ENCODE measurements at regions not wholly inside any gene's neighbourhood (a gene's known extent, or its start where the extent isn't known, plus 50 kb on each side); places are given as distances from the start of the nearest gene placed in this dataset.

DNA sequence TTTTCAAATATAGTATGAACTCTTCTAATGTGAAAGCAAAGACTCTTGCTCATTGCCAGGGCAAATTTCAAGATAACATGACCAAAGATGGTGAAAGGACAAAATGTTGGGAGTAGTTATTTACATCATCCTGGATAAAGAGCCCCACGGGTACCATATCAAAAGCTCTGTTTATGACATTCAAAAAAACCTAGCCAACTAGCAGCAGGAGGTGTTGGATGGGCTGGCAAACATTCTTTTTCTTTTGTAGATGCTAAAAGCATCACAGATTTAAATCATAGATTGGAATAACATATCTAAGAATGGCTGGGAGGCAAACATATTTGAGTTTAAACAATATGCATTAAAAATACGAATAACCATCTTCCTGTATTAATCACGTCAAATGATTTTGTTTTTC is 153.5 kb downstream of the ICOS start:
- no peaks in the 10 kb centered on the region for H3K79me2 ChIP-seq (ENCODE audit: insufficient read depth, low read length)
- H3K27me3 ChIP-seq (ENCODE audit: low read length): no peaks in the 10 kb centered on the region
- no peaks in the 10 kb centered on the region for H3K36me3 ChIP-seq (ENCODE audit: low read length)
- no peak overlapping the region for H2AFZ ChIP-seq (ENCODE audit: low read depth, low read length, severe bottlenecking)
- no peak overlapping the region for H3K4me2 ChIP-seq (ENCODE audit: low read depth, low read length, poor library complexity, severe bottlenecking)
- no peaks in the 10 kb centered on the region for H3K9me2 ChIP-seq (replicated peaks; ENCODE audit: insufficient read depth, low read length)
- H3K9ac ChIP-seq (ENCODE audit: low read length): no peak overlapping the region
- no peaks in the 10 kb centered on the region for H4K20me1 ChIP-seq (ENCODE audit: low read depth, low read length)
- no peaks in the 10 kb centered on the region for H3F3A ChIP-seq (ENCODE audit: insufficient read depth)
- no peak overlapping the region for H3K27ac ChIP-seq (ENCODE audit: low read depth, low read length)
- TF ChIP-seq, protein P1, sequence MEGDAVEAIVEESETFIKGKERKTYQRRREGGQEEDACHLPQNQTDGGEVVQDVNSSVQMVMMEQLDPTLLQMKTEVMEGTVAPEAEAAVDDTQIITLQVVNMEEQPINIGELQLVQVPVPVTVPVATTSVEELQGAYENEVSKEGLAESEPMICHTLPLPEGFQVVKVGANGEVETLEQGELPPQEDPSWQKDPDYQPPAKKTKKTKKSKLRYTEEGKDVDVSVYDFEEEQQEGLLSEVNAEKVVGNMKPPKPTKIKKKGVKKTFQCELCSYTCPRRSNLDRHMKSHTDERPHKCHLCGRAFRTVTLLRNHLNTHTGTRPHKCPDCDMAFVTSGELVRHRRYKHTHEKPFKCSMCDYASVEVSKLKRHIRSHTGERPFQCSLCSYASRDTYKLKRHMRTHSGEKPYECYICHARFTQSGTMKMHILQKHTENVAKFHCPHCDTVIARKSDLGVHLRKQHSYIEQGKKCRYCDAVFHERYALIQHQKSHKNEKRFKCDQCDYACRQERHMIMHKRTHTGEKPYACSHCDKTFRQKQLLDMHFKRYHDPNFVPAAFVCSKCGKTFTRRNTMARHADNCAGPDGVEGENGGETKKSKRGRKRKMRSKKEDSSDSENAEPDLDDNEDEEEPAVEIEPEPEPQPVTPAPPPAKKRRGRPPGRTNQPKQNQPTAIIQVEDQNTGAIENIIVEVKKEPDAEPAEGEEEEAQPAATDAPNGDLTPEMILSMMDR (IDR thresholded peaks at IDR 0.05; ENCODE audit: insufficient read depth, low read length, poor library complexity, severe bottlenecking): no peak
- no peak for TF ChIP-seq EZH2phosphoT487 (conservative IDR thresholded peaks at IDR 0.05; ENCODE audit: low read length)
- H3K4me3 ChIP-seq (ENCODE audit: insufficient read depth, low read length, poor library complexity, severe bottlenecking): no peak overlapping the region
- no peaks in the 10 kb centered on the region for H3K9me3 ChIP-seq (ENCODE audit: insufficient read depth, low read length)

DNA sequence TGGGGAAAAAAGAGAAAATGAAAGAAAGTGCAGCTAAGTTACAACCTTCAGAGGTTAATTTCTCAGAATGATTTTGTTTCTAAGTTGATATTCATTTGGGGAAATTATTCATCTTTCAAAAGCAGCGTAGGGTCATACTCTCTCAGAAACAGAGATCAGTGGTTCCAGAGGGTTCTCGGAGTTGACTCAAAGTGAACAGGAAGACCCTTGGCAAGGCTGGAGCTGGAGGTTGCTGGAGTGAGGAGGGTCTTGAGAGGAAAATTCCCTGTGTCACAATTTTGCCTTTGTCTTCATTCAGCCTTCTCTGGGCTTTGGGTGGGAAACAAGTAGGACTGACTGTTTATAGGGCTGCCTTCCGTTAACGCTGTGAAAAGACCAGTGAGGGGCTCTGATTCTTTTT is 168.2 kb downstream of the ICOS start:
- H3K27ac ChIP-seq (ENCODE audit: low read depth, low read length): no peak overlapping the region
- H3K9me3 ChIP-seq (ENCODE audit: insufficient read depth, low read length): no peaks in the 10 kb centered on the region
- no peaks in the 10 kb centered on the region for H3K9me2 ChIP-seq (replicated peaks; ENCODE audit: insufficient read depth, low read length)
- no peaks in the 10 kb centered on the region for H3K27me3 ChIP-seq (ENCODE audit: low read length)
- no peak overlapping the region for H3K4me3 ChIP-seq (ENCODE audit: insufficient read depth, low read length, poor library complexity, severe bottlenecking)
- no peaks in the 10 kb centered on the region for H3K36me3 ChIP-seq (ENCODE audit: low read length)
- no peak overlapping the region for H3K9ac ChIP-seq (ENCODE audit: low read length)
- H3K4me2 ChIP-seq (ENCODE audit: low read depth, low read length, poor library complexity, severe bottlenecking): no peak overlapping the region
- H2AFZ ChIP-seq (ENCODE audit: low read depth, low read length, severe bottlenecking): no peak overlapping the region
- no peaks in the 10 kb centered on the region for H3F3A ChIP-seq (ENCODE audit: insufficient read depth)
- no peak for TF ChIP-seq EZH2phosphoT487 (conservative IDR thresholded peaks at IDR 0.05; ENCODE audit: low read length)
- TF ChIP-seq, protein P1 (IDR thresholded peaks at IDR 0.05; ENCODE audit: insufficient read depth, low read length, poor library complexity, severe bottlenecking): no peak
- no peaks in the 10 kb centered on the region for H4K20me1 ChIP-seq (ENCODE audit: low read depth, low read length)
- H3K79me2 ChIP-seq (ENCODE audit: insufficient read depth, low read length): no peaks in the 10 kb centered on the region

DNA sequence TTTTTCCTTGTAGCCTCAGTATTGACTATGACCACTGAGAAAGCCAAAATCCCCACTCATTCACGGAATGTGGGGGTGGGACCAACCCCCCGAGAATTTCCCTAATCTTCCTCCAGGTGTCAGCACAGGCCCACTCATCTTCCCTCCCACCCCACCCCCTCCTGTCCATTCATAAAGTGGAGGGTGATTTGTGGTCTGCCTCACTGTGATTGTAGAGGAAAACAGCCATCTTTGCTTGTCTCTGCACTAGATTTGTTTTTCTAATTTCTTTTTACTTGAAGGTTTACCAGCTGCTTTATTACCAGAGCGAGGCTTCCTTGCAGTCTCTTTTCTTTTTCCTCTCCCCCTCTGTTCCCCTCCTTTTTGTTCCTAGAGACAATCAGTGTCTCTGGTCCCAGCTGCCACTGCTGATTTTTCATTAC is 171.8 kb downstream of the ICOS start:
- H3K4me2 ChIP-seq (ENCODE audit: low read depth, low read length, poor library complexity, severe bottlenecking): no peak overlapping the region
- no peaks in the 10 kb centered on the region for H3K27me3 ChIP-seq (ENCODE audit: low read length)
- H3K27ac ChIP-seq (ENCODE audit: low read depth, low read length): no peak overlapping the region
- no peaks in the 10 kb centered on the region for H3F3A ChIP-seq (ENCODE audit: insufficient read depth)
- no peaks in the 10 kb centered on the region for H4K20me1 ChIP-seq (ENCODE audit: low read depth, low read length)
- no peaks in the 10 kb centered on the region for H3K79me2 ChIP-seq (ENCODE audit: insufficient read depth, low read length)
- no peaks in the 10 kb centered on the region for H3K9me2 ChIP-seq (replicated peaks; ENCODE audit: insufficient read depth, low read length)
- H3K9me3 ChIP-seq (ENCODE audit: insufficient read depth, low read length): no peaks in the 10 kb centered on the region
- TF ChIP-seq EZH2phosphoT487 (conservative IDR thresholded peaks at IDR 0.05; ENCODE audit: low read length): no peak
- TF ChIP-seq, protein P1 (IDR thresholded peaks at IDR 0.05; ENCODE audit: insufficient read depth, low read length, poor library complexity, severe bottlenecking): no peak
- no peak overlapping the region for H3K9ac ChIP-seq (ENCODE audit: low read length)
- no peak overlapping the region for H2AFZ ChIP-seq (ENCODE audit: low read depth, low read length, severe bottlenecking)
- H3K4me3 ChIP-seq (ENCODE audit: insufficient read depth, low read length, poor library complexity, severe bottlenecking): no peak overlapping the region
- no peaks in the 10 kb centered on the region for H3K36me3 ChIP-seq (ENCODE audit: low read length)
